SK-N-SH treated with all-trans-retinoic acid at 6 μM for 48 hours (cell line): ENCODE measurements at regions not wholly inside any gene's neighbourhood (a gene's known extent, or its start where the extent isn't known, plus 50 kb on each side); places are given as distances from the start of the nearest gene placed in this dataset.

ENCODE experiments used
- ATAC-seq: fragments of 200-7000 bp; cut with Tn5 transposase; 3 replicates; pipeline ENCODE4 v1.9.1; 2020; ENCODE audit warnings: mild to moderate bottlenecking, moderate library complexity
- BACH2 ChIP-seq: fragments of 250-450 bp; sonication (Bioruptor Pico); IDR thresholded peaks from 2 replicates; pipeline ENCODE4 v1.9.0; 2021; ENCODE audit warnings: mild to moderate bottlenecking, borderline replicate concordance
- CSDC2 ChIP-seq: fragments of 250-450 bp; sonication (Bioruptor Pico); IDR thresholded peaks from 2 replicates; pipeline ENCODE4 v1.5.0; 2020; ENCODE audit warnings: mild to moderate bottlenecking, moderate library complexity
- ESRRG ChIP-seq: fragments of 250-450 bp; sonication (Bioruptor Pico); IDR thresholded peaks from 2 replicates; pipeline ENCODE4 v1.6.1; 2021; ENCODE audit warnings: mild to moderate bottlenecking
- GLIS3 ChIP-seq: fragments of 250-450 bp; sonication (Bioruptor Pico); IDR thresholded peaks from 2 replicates; pipeline ENCODE4 v1.5.0; 2020; ENCODE audit warnings: mild to moderate bottlenecking, moderate library complexity
- ISL1 ChIP-seq: fragments of 250-450 bp; sonication (Bioruptor Pico); IDR thresholded peaks from 2 replicates; pipeline ENCODE4 v2.1.2; 2022; ENCODE audit warnings: mild to moderate bottlenecking, moderate library complexity
- OSR1 ChIP-seq: fragments of 250-450 bp; sonication (Bioruptor Pico); IDR thresholded peaks from 2 replicates; pipeline ENCODE4 v1.8.0; 2022; ENCODE audit warnings: moderate library complexity, mild to moderate bottlenecking, inconsistent platforms
- POU6F1 ChIP-seq: fragments of 250-450 bp; sonication (Bioruptor Pico); IDR thresholded peaks from 2 replicates; pipeline ENCODE4 v1.8.0; 2021; ENCODE audit warnings: low read depth, mild to moderate bottlenecking, moderate library complexity, borderline replicate concordance
- RARB ChIP-seq: fragments of 250-450 bp; sonication (Bioruptor Pico); IDR thresholded peaks from 2 replicates; pipeline ENCODE4 v1.8.0; 2021; ENCODE audit warnings: mild to moderate bottlenecking, moderate library complexity
- SNAI2 ChIP-seq: fragments of 250-450 bp; sonication (Bioruptor Pico); IDR thresholded peaks from 2 replicates; pipeline ENCODE4 v1.5.0; 2020; ENCODE audit warnings: mild to moderate bottlenecking, moderate library complexity
- TCF4 ChIP-seq: fragments of 250-450 bp; sonication (Bioruptor Pico); IDR thresholded peaks from 2 replicates; pipeline ENCODE4 v1.8.0; 2021; ENCODE audit warnings: mild to moderate bottlenecking, moderate library complexity, borderline replicate concordance
- TOX ChIP-seq: fragments of 250-450 bp; sonication (Bioruptor Pico); IDR thresholded peaks from 2 replicates; pipeline ENCODE4 v1.8.0; 2021; ENCODE audit warnings: mild to moderate bottlenecking, moderate library complexity, borderline replicate concordance
- TSHZ2 ChIP-seq: fragments of 250-450 bp; sonication (Bioruptor Pico); IDR thresholded peaks from 2 replicates; pipeline ENCODE4 v1.5.0; 2020; ENCODE audit warnings: mild to moderate bottlenecking, moderate library complexity
- ZC3H10 ChIP-seq: fragments of 250-450 bp; sonication (Bioruptor Pico); IDR thresholded peaks from 2 replicates; pipeline ENCODE4 v1.5.1; 2021; ENCODE audit warnings: mild to moderate bottlenecking, moderate library complexity
- ZFP3 ChIP-seq: fragments of 250-450 bp; sonication (Bioruptor Pico); IDR thresholded peaks from 2 replicates; pipeline ENCODE4 v1.5.0; 2020; ENCODE audit warnings: mild to moderate bottlenecking, moderate library complexity
- ZFP30 ChIP-seq: fragments of 450-650 bp; formaldehyde crosslinking; IDR thresholded peaks from 2 replicates; pipeline ENCODE4 v1.5.0; 2022; ENCODE audit warnings: mild to moderate bottlenecking, moderate library complexity
- ZNF565 ChIP-seq: fragments of 450-650 bp; formaldehyde crosslinking; conservative IDR thresholded peaks from 2 replicates; pipeline ENCODE4 v1.5.0; 2020; ENCODE audit warnings: low read depth, mild to moderate bottlenecking, moderate library complexity
- ZNF70 ChIP-seq: fragments of 450-650 bp; formaldehyde crosslinking; IDR thresholded peaks from 2 replicates; pipeline ENCODE4 v1.5.0; 2020; ENCODE audit warnings: mild to moderate bottlenecking, moderate library complexity
- ZNF8 ChIP-seq: fragments of 450-650 bp; formaldehyde crosslinking; IDR thresholded peaks from 2 replicates; pipeline ENCODE4 v1.5.0; 2020; ENCODE audit warnings: mild to moderate bottlenecking, moderate library complexity
- TF ChIP-seq, protein P1 (sequence below): fragments of 250-450 bp; sonication (Bioruptor Pico); IDR thresholded peaks from 2 replicates; pipeline ENCODE4 v1.5.1; 2021; ENCODE audit warnings: mild to moderate bottlenecking, moderate library complexity
- TF ChIP-seq, protein P2 (sequence below): fragments of 250-450 bp; sonication (Bioruptor Pico); IDR thresholded peaks from 2 replicates; pipeline ENCODE4 v1.8.0; 2020; ENCODE audit warnings: mild to moderate bottlenecking, moderate library complexity, borderline replicate concordance

- no peak for TF ChIP-seq ZNF565 (CRISPR knock-in tag)
- TF ChIP-seq ZC3H10 (CRISPR knock-in tag): no peak
- no peak for TF ChIP-seq ISL1
- no peak for TF ChIP-seq POU6F1 (CRISPR knock-in tag)
- no peak for TF ChIP-seq GLIS3
- TF ChIP-seq ZFP3 (CRISPR knock-in tag): no peak
- no peak for TF ChIP-seq BACH2 (CRISPR knock-in tag)
- TF ChIP-seq, protein P1, sequence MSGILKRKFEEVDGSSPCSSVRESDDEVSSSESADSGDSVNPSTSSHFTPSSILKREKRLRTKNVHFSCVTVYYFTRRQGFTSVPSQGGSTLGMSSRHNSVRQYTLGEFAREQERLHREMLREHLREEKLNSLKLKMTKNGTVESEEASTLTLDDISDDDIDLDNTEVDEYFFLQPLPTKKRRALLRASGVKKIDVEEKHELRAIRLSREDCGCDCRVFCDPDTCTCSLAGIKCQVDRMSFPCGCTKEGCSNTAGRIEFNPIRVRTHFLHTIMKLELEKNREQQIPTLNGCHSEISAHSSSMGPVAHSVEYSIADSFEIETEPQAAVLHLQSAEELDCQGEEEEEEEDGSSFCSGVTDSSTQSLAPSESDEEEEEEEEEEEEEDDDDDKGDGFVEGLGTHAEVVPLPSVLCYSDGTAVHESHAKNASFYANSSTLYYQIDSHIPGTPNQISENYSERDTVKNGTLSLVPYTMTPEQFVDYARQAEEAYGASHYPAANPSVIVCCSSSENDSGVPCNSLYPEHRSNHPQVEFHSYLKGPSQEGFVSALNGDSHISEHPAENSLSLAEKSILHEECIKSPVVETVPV (CRISPR knock-in tag): no peak
- no peak for TF ChIP-seq TCF4 (CRISPR knock-in tag)
- ATAC-seq: no peak
These were observed 683.3 kb upstream of the KLHL29 start for GRCh38 chr2:22701561-22702160.

DNA sequence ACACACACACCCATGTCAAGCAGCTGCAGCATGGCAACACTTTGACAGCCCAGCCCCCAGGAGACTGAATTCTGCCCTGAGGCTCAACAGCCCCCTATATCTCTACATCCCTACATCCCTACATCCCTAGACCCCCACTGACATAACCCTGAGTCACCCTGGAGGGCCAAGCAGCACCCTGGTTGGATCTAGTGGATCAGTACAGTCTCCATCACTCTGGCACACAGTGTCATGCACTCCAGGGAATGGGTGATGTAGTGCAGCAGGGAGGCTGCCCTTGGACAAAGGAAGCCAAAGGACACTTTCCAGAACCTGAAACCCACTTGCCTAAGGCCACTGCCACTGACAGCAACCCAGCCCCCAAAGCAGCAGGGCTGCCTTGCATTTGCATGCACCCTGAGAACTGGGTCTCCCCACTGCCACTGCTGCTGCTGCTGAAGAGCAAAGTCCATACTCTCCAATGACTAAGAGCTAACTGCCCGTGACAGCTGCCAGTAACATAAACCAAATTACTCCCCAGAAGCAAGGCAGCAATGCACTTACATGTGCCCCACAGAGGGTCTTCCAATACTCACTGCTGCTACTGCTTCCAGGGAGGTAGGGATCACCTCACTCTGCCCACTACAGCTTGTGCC, 681.6 kb upstream of the KLHL29 start:
- ATAC-seq: no peak
- TF ChIP-seq, protein P1 (CRISPR knock-in tag): no peak
- TF ChIP-seq GLIS3: no peak
- no peak for TF ChIP-seq TCF4 (CRISPR knock-in tag)
- TF ChIP-seq RARB: no peak
- TF ChIP-seq OSR1: no peak
- TF ChIP-seq POU6F1 (CRISPR knock-in tag): no peak
- TF ChIP-seq ZC3H10 (CRISPR knock-in tag): no peak
- no peak for TF ChIP-seq SNAI2 (CRISPR knock-in tag)
- no peak for TF ChIP-seq TSHZ2 (CRISPR knock-in tag)
- TF ChIP-seq ZFP30 (CRISPR knock-in tag): no peak
- TF ChIP-seq ZNF565 (CRISPR knock-in tag): no peak
- TF ChIP-seq ZNF8: no peak
- TF ChIP-seq CSDC2 (CRISPR knock-in tag): no peak
- TF ChIP-seq ESRRG: no peak
- no peak for TF ChIP-seq ZFP3 (CRISPR knock-in tag)
- TF ChIP-seq, protein P2, sequence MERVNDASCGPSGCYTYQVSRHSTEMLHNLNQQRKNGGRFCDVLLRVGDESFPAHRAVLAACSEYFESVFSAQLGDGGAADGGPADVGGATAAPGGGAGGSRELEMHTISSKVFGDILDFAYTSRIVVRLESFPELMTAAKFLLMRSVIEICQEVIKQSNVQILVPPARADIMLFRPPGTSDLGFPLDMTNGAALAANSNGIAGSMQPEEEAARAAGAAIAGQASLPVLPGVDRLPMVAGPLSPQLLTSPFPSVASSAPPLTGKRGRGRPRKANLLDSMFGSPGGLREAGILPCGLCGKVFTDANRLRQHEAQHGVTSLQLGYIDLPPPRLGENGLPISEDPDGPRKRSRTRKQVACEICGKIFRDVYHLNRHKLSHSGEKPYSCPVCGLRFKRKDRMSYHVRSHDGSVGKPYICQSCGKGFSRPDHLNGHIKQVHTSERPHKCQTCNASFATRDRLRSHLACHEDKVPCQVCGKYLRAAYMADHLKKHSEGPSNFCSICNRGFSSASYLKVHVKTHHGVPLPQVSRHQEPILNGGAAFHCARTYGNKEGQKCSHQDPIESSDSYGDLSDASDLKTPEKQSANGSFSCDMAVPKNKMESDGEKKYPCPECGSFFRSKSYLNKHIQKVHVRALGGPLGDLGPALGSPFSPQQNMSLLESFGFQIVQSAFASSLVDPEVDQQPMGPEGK: no peak
- no peak for TF ChIP-seq ISL1
- no peak for TF ChIP-seq TOX (CRISPR knock-in tag)
- TF ChIP-seq BACH2 (CRISPR knock-in tag): no peak
- no peak for TF ChIP-seq ZNF70 (CRISPR knock-in tag)
